CD14-positive monocyte (primary cell): ENCODE measurements at regions not wholly inside any gene's neighbourhood (a gene's known extent, or its start where the extent isn't known, plus 50 kb on each side); places are given as distances from the start of the nearest gene placed in this dataset.
"Not testable (repeated sequence)": the region's sequence is repeated elsewhere in the genome, so short reads cannot be mapped to it uniquely, and the experiment has no call there.

Experiments used
- DNase-seq, 3 donors: peaks; one replicate each; pipeline ENCODE4 v3.0.0-alpha.2; 2011 to 2022
- H2AFZ ChIP-seq: 2 replicates; pipeline ENCODE4 v1.6.0; 2012; ENCODE audit warnings: mild to moderate bottlenecking, low read depth, low read length, inconsistent platforms; ENCODE audit not compliant: insufficient read depth, poor library complexity, severe bottlenecking
- H3K27ac ChIP-seq, 2 donors: 1 replicate in 1 of 2; 2 replicates in 1 of 2; pipeline ENCODE4 v1.5.1; 2012 to 2013; ENCODE audit warnings: low read length in 2 of 2, control low read depth in 1 of 2, inconsistent platforms in 1 of 2, low read depth in 1 of 2, mild to moderate bottlenecking in 1 of 2
- H3K27me3 ChIP-seq, 2 donors: one replicate each; pipeline versions ENCODE4 v1.6.0 to v1.6.1; 2011 to 2013; ENCODE audit warnings: low read length in 2 of 2; ENCODE audit not compliant: control insufficient read depth in 2 of 2, insufficient read depth in 2 of 2
- H3K36me3 ChIP-seq, 2 donors: replicated peaks in 1 of 2; 1 replicate in 1 of 2; 2 replicates in 1 of 2; pipeline versions ENCODE4 v1.5.1 to v1.6.1; 2012 to 2013; ENCODE audit warnings: low read length in 2 of 2, control low read depth in 1 of 2, inconsistent platforms in 1 of 2, mild to moderate bottlenecking in 1 of 2; ENCODE audit not compliant: insufficient read depth in 2 of 2, control insufficient read depth in 1 of 2
- H3K4me1 ChIP-seq, 2 donors: 1 replicate in 1 of 2; 2 replicates in 1 of 2; pipeline versions ENCODE4 v1.5.1 to v1.6.1; 2012 to 2013; ENCODE audit warnings: low read length in 2 of 2, control low read depth in 1 of 2, inconsistent platforms in 1 of 2, mild to moderate bottlenecking in 1 of 2, moderate library complexity in 1 of 2; ENCODE audit not compliant: insufficient read depth in 2 of 2, control insufficient read depth in 1 of 2
- H3K4me2 ChIP-seq: replicated peaks from 2 replicates; pipeline ENCODE3; 2012; ENCODE audit warnings: low read length, moderate library complexity, mild to moderate bottlenecking; ENCODE audit not compliant: poor library complexity, severe bottlenecking; ENCODE audit errors: extremely low read depth
- H3K4me3 ChIP-seq, 3 experiments: fragments of 200-600 bp in 1 of 3; sonication (generic) in 1 of 3; replicated peaks in 1 of 3; 1 replicate in 2 of 3; 2 replicates in 1 of 3; pipeline ENCODE4 v1.5.1; 2011 to 2013; ENCODE audit warnings: low read length in 3 of 3, mild to moderate bottlenecking in 3 of 3, control low read depth in 2 of 3, low read depth in 2 of 3, inconsistent platforms in 1 of 3, moderate library complexity in 1 of 3
- H3K79me2 ChIP-seq: 2 replicates; pipeline ENCODE4 v1.6.0; 2012; ENCODE audit warnings: mild to moderate bottlenecking, control low read depth, inconsistent platforms, low read length, moderate library complexity; ENCODE audit not compliant: insufficient read depth
- H3K9ac ChIP-seq: 2 replicates; pipeline ENCODE4 v1.6.0; 2017; ENCODE audit warnings: low read length, mild to moderate bottlenecking; ENCODE audit not compliant: insufficient read depth, poor library complexity, severe bottlenecking
- H3K9me3 ChIP-seq, 2 donors: replicated peaks in 1 of 2; 1 replicate in 1 of 2; 2 replicates in 1 of 2; pipeline versions ENCODE4 v1.5.1 to v1.6.1; 2012 to 2013; ENCODE audit warnings: low read length in 2 of 2, control low read depth in 1 of 2; ENCODE audit not compliant: control insufficient read depth in 1 of 2, insufficient read depth in 1 of 2
- H4K20me1 ChIP-seq: 2 replicates; pipeline ENCODE4 v1.6.0; 2012; ENCODE audit warnings: mild to moderate bottlenecking, low read length, control low read depth, moderate library complexity; ENCODE audit not compliant: insufficient read depth
- H3K27ac Mint-ChIP-seq, 7 donors: one replicate each; pipeline ENCODE4 v1.8.0; 2020; ENCODE audit warnings: mild to moderate bottlenecking in 7 of 7, mixed read lengths in 7 of 7, moderate library complexity in 6 of 7, inconsistent platforms in 2 of 7
- H3K27me3 Mint-ChIP-seq, 3 donors: one replicate each; pipeline ENCODE4 v1.8.0; 2021 to 2022; ENCODE audit warnings: low read depth in 3 of 3, mild to moderate bottlenecking in 3 of 3, mixed read lengths in 3 of 3, moderate library complexity in 3 of 3, inconsistent platforms in 1 of 3
- H3K36me3 Mint-ChIP-seq, 2 donors: one replicate each; pipeline ENCODE4 v1.8.0; 2020; ENCODE audit warnings: mixed read lengths in 2 of 2, inconsistent platforms in 1 of 2, mild to moderate bottlenecking in 1 of 2
- H3K4me1 Mint-ChIP-seq: one replicate; pipeline ENCODE4 v1.8.0; 2020; ENCODE audit warnings: mild to moderate bottlenecking, mixed read lengths
- H3K4me3 Mint-ChIP-seq, 2 donors: one replicate each; pipeline ENCODE4 v1.8.0; 2020; ENCODE audit warnings: mild to moderate bottlenecking in 2 of 2, mixed read lengths in 2 of 2, moderate library complexity in 1 of 2
- H3K9me3 Mint-ChIP-seq, 7 donors: one replicate each; pipeline ENCODE4 v1.8.0; 2020 to 2022; ENCODE audit warnings: mixed read lengths in 7 of 7, mild to moderate bottlenecking in 6 of 7, moderate library complexity in 6 of 7, inconsistent platforms in 2 of 7
- WGBS: methylation state at CpG from one replicate; pipeline ENCODE4 v1.1.5; 2013; ENCODE audit warnings: missing lambda C conversion rate; ENCODE audit not compliant: insufficient coverage; 5-methylcytosine and 5-hydroxymethylcytosine counted together
- intact Hi-C, 2 donors: fragments of 100-400 bp; cut with micrococcal nuclease; formaldehyde crosslinking; loops; one replicate each; pipeline versions ENCODE4 v1.15.0 to v1.15.1; 2023

- H4K20me1 ChIP-seq, H3K9me3 Mint-ChIP-seq, intact Hi-C loops, H3K27me3 Mint-ChIP-seq, DNase-seq, H3K9me3 ChIP-seq, H3K4me1 ChIP-seq, H3K4me2 ChIP-seq, H3K4me3 ChIP-seq, H3K27me3 ChIP-seq, H3K27ac ChIP-seq, H3K27ac Mint-ChIP-seq, H3K4me1 Mint-ChIP-seq, H3K36me3 ChIP-seq, H2AFZ ChIP-seq, H3K4me3 Mint-ChIP-seq, H3K9ac ChIP-seq, H3K36me3 Mint-ChIP-seq, H3K79me2 ChIP-seq: not testable (repeated sequence)
- WGBS = no CpG with 5 or more reads among the region's 2 CpGs
These were observed 115.2 kb downstream of the SPIN4 start for GRCh38 chrX:63235963-63236362.

GRCh38 chrX:63233013-63233412, 118.1 kb downstream of the SPIN4 start:
- H3K79me2 ChIP-seq, intact Hi-C loops: not testable (repeated sequence)

GRCh38 chrX:63218202-63218601, 132.9 kb downstream of the SPIN4 start:
- H3K4me1 Mint-ChIP-seq, H4K20me1 ChIP-seq, H2AFZ ChIP-seq, H3K4me3 Mint-ChIP-seq, H3K27me3 Mint-ChIP-seq, H3K27ac Mint-ChIP-seq, H3K79me2 ChIP-seq, H3K9me3 Mint-ChIP-seq, H3K4me1 ChIP-seq, H3K9ac ChIP-seq, H3K27ac ChIP-seq, H3K9me3 ChIP-seq, H3K4me2 ChIP-seq, H3K4me3 ChIP-seq, H3K36me3 ChIP-seq, H3K27me3 ChIP-seq, H3K36me3 Mint-ChIP-seq, DNase-seq, intact Hi-C loops: not testable (repeated sequence)
- no CpG with 5 or more reads among the region's 1 CpG for WGBS

More at GRCh38 chrX:63233013-63233412, 118.1 kb downstream of the SPIN4 start:
- not testable (repeated sequence) for H3K27me3 ChIP-seq, H3K9me3 ChIP-seq, H3K36me3 ChIP-seq, H2AFZ ChIP-seq, H3K36me3 Mint-ChIP-seq, H3K4me1 Mint-ChIP-seq, H3K27ac ChIP-seq, DNase-seq, H3K4me2 ChIP-seq, H3K9ac ChIP-seq, H4K20me1 ChIP-seq, H3K4me1 ChIP-seq, H3K4me3 ChIP-seq, H3K4me3 Mint-ChIP-seq, H3K27me3 Mint-ChIP-seq, H3K27ac Mint-ChIP-seq, H3K9me3 Mint-ChIP-seq
- WGBS = no CpG with 5 or more reads among the region's 10 CpGs

- H3K4me3 Mint-ChIP-seq, H3K4me1 ChIP-seq, H3K4me2 ChIP-seq, H3K27ac ChIP-seq, H2AFZ ChIP-seq, H3K9me3 ChIP-seq, H3K79me2 ChIP-seq, H3K9me3 Mint-ChIP-seq, H3K27me3 ChIP-seq, H3K27ac Mint-ChIP-seq, H3K27me3 Mint-ChIP-seq, intact Hi-C loops, H3K4me1 Mint-ChIP-seq, H3K4me3 ChIP-seq, H3K9ac ChIP-seq, H4K20me1 ChIP-seq, DNase-seq, H3K36me3 Mint-ChIP-seq, H3K36me3 ChIP-seq: not testable (repeated sequence)
- no CpG with 5 or more reads among the region's 1 CpG for WGBS
These were observed 133.6 kb downstream of the SPIN4 start for GRCh38 chrX:63217549-63217948.
